COLO829 (cell line): ENCODE measurements at regions not wholly inside any gene's neighbourhood (a gene's known extent, or its start where the extent isn't known, plus 50 kb on each side); places are given as distances from the start of the nearest gene placed in this dataset.
"Not testable (repeated sequence)": the region's sequence is repeated elsewhere in the genome, so short reads cannot be mapped to it uniquely, and the experiment has no call there.

Experiments used
- DNase-seq: peaks from one replicate; pipeline ENCODE4 v3.0.0; 2012; ENCODE audit warnings: low spot score

DNA sequence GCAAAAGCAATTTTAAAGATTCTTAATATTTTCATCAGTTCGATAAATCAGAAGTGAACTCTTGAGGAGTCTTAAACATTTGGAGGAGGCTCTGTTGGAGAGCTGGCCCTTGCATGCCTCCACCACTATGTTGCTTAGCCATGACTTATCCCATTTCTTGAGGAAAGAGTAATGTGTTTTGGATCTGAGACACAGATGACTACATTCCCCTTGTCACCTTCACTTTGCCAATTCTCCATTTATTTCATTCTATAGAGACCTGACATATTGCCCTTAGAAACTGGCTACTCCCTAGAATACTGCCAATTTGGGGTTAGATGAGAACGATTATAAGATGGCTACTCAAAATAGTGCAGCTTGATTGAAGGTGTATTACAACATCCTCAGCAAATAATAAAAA lies 157.4 kb upstream of the TMEM260 start:
- no peak for DNase-seq

DNA sequence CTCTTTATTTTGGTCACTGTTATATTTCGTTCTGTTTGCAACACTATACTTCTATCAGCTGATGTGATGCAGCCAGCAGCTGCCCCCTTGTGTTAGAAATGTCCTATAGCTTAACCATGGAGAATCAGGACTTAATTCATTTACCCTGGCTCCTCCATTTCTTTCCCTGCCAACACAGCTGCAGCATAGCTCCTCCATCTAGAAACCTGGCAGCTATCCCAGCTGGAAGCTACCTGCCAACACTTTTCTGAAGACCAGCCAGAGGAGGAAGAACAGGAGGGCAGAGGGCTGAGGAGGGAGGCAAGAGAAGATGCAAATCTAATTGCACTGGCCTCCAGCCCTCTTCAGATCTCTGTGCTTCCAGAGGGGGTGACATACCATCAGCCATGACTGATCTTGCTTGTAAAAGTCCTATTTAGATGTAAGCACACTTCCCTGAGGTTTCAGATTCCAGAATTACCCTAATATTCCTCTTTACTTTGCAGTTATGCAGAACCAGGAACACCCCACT lies 156.8 kb upstream of the TMEM260 start:
- peak; percentile 70 for DNase-seq

DNA sequence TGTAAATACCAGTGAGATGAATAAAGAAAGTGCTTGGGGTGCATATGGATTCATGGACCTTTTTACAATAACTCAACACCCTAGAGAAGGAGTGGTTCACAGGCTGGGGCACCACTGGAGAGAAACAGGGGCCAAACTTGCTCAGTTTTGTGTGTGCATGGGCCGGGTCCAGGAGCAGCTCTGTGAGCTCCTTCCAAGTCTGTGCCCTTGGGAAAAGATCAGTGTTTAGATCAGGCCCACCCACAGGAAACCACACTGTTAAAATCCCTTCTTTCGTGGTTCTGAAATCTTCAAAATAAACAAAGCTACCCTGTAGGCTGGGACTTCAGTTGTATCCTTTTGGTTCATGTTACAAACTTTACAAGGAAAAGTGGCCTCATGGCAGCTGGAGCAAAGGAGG lies 156.1 kb upstream of the TMEM260 start:
- DNase-seq = peak; percentile 20

DNA sequence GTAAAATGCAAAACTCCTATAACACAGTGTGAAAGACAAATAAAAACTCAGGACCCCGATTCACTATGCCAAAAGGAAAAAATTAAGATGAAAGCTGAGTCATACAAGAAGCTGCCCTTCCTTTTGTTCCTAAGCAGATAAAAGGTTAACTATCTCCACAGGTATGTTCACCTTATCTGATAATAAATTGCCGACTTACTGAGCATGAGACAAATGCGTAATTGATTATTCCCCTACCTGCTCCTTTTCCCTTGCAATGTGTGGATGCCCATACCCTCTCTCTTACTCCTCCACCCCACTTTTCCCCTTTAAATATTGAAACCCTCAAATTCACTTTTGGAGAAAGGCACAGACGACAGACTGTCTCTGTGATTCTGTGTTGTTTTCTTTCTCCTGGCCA lies 148.6 kb upstream of the TMEM260 start:
- no peak for DNase-seq

DNA sequence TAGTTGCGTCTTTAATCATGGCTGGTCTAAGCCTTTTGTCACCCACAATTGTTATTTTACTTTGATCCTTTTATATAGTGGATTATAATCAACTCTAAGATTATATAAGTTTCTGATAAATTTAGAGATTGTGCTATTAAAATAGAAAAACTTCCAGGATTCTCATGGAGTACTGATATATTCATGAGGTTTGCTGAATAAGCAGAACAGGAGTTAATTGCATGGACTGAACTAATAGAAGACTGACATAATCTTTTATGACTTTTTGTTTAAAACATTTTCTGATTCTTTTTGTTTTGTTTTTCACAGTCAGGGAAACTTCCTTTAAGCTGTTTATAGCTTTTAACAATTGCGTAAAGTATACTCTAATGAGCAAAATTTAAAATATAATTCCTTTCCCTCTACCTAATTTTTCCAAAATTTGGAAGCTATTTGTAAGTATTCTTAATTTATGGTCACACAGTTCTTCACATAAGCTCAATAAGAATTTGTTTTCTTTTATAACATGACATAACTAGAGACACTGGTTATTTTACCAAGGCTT lies 129.9 kb upstream of the TMEM260 start:
- DNase-seq = no peak

DNA sequence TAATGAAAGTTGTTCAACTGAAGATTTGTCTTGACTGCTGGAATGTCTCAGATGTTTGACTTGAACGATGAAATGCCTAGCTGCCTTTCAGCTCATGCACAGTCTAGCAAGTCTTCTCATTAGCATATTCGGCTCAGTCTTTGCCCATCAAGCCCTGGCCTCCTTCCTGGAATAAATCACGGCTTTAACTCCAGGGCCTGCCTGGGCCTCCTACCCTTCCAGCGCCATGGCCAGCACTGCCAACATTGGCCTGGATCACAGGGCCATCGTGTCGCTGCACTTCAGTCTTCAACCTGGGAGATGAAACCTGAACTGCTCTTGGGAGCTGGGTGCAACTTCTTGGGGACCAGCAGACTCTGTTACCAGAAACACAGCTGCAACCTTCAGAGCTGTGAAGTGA lies 126.7 kb upstream of the TMEM260 start:
- no peak for DNase-seq

DNA sequence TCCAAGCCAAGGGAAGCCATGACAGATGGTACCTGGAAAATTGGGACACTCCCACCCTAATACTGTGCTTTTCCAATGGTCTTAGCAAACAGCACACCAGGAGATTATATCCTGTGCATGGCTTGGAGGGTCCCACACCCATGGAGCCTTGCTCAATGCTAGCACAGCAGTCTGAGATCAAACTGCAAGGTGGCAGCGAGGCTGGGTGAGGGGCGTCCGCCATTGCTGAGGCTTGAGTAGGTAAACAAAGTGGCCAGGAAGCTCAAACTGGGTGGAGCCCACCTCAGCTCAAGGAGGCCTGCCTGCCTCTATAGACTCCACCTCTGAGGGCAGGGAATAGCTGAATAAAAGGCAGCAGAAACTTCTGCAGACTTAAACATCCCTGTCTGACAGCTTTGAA lies 124.9 kb upstream of the TMEM260 start:
- not testable (repeated sequence) for DNase-seq

DNA sequence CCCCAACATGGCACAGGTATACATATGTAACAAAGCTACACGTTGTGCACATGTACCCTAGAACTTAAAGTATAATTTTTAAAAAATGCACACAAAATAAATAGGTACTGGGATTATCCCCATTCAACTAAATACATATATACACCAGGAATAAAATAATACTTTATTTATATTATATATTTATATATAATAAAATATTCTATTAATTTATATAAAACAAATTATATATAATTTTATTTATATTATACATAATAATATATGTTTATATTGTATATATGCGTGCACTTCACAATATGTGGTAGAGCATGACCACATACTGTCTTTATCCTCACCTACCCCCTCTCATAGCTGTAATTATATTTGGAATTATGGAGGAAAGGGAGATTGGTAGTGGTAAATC lies 119.1 kb upstream of the TMEM260 start:
- no peak for DNase-seq

DNA sequence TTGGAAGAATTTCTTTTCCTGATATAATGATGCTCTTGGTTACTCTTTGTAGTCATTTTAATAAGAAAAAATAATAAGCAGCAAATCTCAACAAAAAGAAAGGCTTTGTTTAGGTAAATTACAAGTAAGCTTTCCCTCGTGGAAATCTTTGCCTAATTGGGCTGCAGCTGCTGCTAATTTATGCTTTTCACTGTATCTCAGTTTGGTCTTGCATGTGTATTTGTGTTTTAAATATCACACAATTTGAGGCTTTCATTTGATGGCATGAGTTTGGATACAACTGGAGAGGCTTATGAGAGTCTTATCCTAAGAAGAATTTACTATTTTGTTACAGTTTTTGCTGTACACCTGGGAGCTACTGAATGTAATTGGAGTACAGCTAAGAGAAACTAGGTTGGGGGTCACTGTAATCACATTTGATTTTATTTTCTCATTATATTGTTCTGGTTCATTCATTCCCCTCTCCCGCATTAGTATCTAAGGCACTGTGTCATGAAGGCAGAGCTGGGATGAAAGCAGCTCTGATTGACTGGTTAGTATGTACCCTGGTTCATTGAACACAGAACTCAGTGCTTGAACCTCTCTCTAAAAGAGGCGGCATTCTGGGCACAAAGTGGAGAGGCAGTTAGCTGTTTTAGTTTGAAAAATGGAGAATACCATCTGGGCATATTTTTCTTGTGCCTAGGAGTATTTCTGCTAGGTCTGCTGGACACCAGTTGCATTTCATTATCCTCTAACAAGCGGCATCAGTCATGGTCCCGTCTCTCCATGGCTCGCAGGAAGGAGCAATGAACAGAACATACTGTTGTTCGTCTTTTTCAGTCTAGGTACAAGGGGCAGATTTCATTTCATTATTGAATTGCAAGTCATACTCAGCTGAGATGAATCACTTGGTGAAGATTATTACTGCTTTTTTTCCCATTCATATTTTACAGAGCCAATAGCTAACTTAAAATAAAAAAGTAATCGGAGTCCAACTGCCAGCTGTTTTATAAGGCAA lies 118.0 kb upstream of the TMEM260 start:
- peak; percentile 59 for DNase-seq

DNA sequence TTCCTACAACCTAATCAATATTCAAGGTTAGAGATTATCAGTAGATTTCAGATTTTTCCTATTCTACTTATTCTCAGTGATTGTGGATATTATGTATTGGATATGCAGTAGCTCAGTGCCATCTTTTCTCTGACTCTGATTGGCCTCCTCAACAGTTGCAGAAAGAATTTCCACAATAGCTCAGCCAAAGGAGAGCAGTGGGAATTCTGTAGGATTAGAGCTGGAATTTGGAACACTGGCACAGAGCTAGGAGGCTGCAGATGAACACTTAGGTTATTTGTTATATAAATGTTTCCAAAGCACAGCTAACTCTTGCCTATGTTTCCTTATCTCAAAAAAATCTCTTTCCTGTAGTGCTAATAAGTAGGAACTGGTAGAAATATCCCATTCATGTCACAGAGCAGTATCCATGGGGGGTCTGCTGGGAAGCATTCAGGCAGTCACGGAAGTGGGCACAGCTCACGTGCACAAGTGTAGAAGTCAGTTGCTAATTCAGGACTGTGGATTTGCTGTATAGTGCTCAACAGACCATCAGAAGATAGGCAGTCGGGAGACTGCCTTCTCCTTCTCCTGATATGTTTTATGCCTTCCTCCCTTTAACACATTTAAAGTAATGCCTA lies 116.2 kb upstream of the TMEM260 start:
- DNase-seq = no peak

DNA sequence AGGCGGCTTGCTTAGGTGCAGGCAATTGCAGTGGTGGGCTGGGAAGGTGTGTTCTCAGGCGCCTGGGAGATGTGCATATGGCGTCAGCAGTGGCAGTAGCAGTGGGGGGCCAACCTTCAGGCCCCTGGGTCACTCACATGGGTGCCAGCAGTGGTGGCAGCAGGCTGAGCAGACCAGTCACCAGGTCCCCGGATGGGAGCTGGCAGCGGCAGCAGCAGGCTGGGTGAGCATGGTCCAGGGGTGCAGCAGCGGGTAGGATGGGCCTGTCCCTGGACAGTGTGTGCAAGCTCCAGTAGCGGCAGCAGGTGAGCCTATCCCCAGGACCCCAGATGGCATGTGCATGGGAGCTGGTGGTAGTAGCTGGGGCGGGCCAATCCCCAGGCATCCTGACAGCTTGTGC lies 108.5 kb upstream of the TMEM260 start:
- no peak for DNase-seq

DNA sequence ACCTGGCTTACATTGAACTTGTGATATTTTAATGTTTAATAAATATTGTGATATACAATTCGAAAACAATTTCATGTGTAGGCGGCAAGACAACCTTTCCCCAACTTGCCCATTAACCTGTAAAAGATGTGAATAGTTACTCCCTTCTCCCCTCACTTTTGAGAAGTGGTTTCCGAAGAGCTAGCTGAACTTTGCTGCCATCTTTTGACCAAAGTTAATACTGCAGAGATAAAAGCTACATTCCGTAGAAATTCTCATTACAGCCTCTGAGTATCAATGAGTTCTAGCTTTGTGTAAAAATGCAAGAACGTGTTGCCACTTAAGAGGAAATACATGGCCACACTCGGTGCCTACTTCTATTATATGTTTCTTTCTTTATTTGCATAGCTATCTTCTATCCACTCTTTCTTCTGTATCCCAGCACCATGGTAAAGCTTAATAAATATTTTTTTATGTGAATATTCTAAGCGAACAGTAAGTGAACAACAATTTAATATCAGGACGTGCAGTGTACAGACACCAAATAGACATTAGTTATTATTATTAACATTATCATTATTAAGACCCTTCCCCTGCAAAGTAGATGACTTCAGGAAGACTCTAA lies 105.1 kb upstream of the TMEM260 start:
- DNase-seq = no peak

DNA sequence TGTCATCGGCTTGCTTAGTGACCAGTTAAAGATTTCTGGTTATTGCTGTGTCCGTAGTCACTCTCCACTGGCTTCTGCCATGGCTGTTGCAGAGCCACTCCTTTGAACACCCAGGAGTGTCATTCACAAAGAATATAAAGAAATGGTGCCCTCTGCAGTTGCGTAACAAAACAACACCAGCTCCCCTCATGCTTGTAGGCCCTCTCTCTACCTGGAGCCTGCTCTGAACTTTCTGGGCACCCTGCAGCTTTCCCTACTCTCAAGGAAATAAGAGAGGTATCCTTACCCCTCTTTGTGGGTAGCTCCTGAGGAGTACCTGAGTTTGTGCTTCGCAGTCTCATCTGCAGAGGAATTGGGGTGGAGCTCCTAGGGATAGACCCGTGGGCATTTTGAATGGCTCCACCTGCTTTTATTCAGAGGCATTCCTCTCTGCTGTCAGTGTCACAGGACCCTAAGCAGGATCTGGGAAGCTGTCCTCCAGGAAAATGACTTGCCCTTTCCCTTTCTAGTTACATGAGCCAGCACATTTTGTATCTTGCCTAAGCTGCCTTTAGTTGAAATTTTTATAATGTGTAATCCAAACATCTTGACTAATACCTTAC lies 97.2 kb upstream of the TMEM260 start:
- no peak for DNase-seq

DNA sequence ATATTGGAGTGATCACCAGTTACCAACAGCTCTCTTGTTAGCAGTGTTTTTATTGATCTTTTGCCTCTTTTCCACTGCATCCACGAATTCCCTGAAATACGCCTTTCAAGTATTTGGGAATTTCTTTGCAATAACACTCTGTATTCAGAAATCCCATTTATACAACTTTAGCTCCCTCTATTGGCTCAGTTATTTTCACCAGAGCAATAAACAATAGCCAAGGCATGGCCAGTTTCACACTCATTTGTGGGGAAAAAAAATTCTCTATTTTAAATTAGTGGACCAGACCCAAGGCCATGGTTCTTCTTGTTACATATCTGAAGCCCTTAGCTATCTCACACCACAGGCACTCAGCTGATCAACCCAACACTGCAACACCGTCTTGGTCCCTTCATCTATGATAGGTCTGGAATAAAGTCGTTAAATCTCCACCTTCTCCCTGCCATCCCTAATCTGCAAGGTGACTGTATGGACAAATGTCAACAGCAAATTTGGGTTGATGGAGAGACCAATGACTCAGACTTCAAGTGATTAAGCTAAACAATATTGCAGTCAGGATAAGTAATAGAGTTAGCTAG lies 92.4 kb upstream of the TMEM260 start:
- peak; percentile 15 for DNase-seq

DNA sequence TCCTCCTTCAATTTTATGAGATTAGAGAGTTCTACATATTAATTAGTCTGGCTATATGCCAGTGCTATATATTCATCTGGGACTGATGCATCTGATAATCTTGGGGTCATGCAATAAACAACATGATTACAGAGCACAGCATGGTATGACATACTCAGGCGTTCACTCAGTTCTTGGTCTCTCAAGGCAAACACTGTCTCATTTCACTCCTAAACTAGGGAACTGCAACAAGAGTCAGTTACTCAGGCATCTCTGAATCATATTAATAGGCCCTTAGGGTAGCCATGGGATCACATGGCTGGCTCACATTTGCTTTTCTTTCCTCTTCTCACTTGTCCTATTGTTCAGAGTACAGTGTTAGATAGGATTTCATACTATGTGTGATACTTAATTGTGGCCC lies 91.8 kb upstream of the TMEM260 start:
- peak; percentile 52 for DNase-seq

DNA sequence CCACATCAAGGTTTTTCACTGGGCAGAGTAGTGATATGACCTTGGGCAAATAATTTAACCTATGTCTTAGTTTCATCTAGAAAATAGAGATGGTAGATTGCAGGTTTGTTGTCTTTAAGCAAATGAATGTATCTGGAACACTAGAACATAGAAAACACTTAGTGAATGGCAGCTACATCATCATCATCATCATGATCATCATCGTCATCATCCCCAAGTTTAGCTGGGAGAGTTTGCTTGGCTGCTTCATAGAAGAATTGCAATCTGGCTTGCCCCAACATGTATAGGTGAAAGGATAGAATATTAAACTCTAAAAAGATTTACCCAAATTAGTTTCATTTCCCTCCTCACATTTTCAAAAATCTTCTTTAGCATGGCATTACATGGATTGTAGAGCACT lies 91.3 kb upstream of the TMEM260 start:
- DNase-seq = no peak

DNA sequence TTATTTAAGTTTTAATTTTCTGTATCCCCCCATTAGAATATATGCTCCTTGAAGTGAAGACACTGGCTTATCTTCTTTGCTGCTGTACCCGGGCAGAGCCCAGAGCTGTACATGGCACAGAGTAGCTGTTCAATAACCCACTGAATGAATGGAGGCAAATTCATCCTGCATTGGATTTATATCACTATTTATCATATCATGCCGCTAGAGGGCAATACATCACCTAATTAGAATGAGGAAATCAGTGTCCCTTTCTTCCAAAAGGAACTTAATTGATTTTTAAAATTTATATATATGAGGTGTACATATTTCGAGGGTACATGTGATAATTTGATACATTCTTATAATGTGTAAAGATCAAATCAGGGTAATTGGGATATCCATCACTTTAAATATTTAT lies 89.2 kb upstream of the TMEM260 start:
- peak; percentile 30 for DNase-seq

DNA sequence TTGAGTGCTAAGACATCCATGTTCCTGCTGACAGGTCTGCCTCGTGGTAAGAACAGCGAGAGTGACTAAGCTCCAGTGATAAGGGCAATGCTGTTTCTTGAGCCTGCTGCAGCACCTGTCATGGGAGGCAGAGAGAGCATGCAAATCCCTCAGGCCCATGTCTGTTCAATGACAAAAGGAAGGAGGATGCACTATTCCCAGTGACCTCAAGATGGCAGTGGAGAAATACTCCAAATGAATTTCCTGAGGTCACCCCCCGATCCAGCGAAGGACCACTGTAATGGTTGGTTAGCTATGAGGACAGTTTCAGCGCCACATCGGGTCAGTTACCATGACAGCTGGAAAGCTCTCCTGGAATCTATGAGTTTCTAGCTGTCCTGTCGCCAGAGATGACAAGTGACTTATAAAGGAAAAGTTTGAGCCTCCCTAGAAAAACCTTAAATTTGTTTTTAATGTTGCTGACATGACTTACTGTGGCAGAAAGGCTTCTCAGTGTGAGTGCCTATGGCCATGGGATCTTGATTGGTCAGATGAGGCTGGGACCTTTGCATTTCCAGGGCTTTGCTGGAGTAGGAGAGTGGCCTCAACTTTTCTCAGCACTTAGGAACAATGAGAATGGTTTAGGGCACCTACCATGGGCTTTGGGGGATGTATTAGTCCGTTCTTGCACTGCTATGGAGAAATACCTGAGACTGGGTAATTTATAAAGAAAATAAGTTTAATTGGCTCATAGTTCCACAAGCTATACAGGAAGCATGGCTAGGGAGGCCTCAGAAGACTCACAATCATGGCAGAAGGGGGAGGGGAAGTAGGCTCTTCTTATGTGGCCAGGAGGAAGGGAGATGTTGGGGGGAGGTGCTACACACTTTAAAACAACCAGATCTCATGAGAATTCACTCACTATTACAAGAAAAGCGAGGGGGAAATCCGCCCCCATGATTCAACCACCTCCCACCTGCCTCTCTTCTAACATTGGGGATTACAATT lies 88.0 kb upstream of the TMEM260 start:
- DNase-seq = peak; percentile 33

DNA sequence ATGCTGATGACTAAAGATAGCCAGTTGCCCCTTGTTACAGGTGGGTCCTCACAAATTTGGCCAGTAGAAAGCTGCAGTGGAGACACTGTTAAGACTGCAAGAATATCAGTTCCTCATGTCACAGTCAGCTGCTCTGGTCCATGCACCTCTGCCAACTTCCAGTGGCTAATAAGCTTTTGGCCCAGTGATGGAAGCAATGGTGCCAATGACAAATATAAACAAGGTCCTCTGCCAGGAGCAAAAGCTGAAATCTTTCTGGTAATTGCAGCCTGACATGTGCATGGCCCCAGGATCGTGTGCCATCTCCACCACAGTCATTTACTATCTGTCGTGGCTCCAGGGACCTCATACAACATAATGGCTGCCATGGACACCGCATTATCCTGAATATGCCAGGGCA lies 85.4 kb upstream of the TMEM260 start:
- DNase-seq = no peak

DNA sequence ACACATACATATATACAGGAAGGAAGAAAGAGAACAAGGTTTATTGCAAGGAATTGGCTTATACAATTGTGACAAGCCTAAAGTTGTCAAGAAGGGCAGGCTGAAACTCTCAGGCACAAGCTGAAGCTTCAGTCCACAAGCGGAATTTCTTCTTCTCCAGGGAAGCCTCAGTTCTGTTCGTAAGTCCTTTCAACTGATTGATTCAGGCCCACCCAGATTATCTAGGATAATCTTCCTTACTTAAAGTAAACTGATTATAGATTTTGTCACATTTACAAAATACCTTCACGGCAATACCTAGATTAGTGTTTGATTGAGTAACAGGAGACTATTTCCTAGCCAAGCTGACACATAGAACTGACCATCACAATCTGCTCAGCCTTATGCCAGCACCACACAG lies 81.5 kb upstream of the TMEM260 start:
- no peak for DNase-seq
